NCI-H510A (cell line): ENCODE measurements at regions not wholly inside any gene's neighbourhood (a gene's known extent, or its start where the extent isn't known, plus 50 kb on each side); places are given as distances from the start of the nearest gene placed in this dataset.
A peak's percentile ranks its signal among the peaks of the same experiment; 100 is the strongest.
"Not testable (repeated sequence)": the region's sequence is repeated elsewhere in the genome, so short reads cannot be mapped to it uniquely, and the experiment has no call there.

Source experiments
- DNase-seq: peaks from one replicate; lab custom pipeline; 2025; lab: John Stamatoyannopoulos, UW

DNA sequence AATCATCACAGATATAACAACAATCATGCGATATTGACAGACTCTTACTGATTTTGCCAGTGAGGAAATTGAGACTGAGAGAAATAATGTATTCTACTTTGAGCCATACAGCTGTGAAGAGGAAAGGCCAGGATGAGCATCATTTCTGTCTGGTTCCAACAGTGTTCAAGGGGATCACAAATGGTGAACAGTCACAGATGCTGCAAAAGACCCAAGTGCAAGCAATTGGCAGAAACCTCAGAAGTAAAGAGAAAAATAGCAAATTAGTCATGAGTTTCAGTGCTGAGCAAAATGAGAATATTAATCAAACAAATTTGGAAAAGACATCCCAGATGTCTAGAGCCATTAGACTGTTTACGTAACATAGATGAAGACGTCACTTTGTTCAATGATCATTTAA is 114.1 kb downstream of the RAB38 start:
- no peak for DNase-seq

GRCh38 chr11:88059326-88059725 is 115.9 kb downstream of the RAB38 start:
- DNase-seq = no peak

- DNase-seq = no peak
Measured at GRCh38 chr11:88051396-88051795, 123.8 kb downstream of the RAB38 start.

DNA sequence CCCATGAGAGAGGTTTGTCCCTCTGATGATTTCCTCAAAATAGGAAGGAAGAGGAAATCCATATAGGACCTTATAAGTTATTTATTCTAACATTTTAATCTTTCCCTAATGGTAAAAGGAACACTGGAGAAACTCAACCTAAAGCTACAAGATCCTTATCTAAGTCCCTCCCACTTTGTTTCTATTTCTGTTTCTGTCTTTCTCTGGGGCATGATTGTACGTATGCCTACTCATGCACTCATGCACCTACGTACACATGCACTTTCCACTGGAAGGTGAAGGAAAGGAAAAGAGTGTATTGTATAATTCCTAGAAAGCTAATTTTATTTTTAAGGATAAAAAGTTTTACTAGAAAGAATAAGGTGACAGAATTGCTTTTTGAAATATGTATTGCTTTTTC is 125.0 kb downstream of the RAB38 start:
- DNase-seq = no peak

DNA sequence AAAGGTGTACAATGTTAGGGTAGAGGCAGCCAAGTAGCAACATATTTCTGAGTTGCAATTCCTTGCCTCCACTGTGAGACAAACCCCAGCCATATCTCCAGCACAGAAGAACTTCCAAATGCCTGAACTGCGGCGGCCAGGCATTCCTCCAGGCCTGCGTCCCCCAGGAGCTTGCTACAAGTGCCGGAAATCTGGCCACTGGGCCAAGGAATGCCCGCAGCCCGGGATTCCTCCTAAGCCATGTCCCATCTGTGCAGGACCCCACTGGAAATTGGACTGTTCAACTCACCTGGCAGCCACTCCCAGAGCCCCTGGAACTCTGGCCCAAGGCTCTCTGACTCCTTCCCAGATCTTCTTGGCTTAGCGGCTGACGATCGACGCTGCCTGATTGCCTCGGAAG is 130.0 kb downstream of the RAB38 start:
- DNase-seq = not testable (repeated sequence)

GRCh38 chr11:88044658-88045057 is 130.6 kb downstream of the RAB38 start:
- DNase-seq = not testable (repeated sequence)

DNA sequence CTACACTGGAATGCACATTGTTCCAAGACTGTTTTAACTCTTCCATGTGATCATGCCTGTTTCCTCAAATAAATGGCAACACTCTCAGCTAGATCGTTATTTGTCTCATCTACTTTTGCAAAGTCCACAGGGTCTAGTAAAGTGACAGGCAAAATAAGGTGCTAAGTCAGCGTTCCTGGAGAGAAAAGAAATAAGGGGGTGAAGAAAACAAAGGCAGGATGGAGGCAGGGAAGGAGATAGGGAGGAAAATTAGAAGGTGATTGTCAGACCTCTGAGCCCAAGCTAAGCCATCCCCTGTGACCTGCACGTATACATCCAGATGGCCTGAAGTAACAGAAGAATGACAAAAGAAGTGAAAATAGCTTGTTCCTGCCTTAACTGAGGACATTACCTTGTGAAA is 132.1 kb downstream of the RAB38 start:
- DNase-seq = no peak

DNA sequence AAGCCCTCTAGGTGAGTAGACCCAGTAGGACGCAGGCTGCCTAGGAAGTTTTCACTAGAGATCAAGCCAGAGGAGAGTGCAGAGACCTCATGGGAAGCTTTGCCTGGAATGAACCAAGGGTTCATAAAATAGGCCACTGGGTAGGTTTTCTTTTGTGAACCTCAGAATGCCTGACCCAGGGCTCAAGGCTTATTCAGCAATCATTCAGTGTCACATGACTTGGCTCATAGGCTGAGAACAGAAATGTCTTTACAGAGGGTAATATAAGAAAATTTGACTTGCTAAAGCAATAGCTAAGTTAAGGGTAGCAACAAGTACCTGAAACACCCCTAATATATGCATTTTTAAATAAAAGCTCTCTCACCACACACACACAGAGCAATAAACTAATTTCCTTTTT is 132.6 kb downstream of the RAB38 start:
- DNase-seq = no peak

DNA sequence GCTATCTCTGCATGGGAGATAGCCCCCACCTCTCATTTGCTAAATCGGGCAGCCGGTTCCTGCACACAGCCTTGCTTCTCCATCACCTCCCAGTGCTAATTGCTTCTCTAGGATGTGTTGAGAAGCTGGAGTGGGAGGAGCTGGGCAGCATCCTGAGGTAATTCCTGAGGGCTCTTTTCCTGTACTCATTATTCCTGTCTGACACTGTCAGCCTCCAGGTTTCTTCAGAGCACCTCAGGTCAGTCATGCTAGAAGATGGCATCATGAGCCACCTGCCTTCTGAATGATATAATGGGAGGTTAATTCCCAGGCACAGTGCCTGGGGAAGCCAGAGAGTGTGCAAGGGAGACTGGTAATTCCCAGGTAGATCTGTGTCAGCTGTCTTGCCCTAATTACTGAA is 133.0 kb downstream of the RAB38 start:
- no peak for DNase-seq

GRCh38 chr11:88041679-88042078 is 133.6 kb downstream of the RAB38 start:
- no peak for DNase-seq

GRCh38 chr11:88040148-88040496 is 135.1 kb downstream of the RAB38 start:
- DNase-seq = no peak

- DNase-seq = no peak
Measured at GRCh38 chr11:88039476-88040147, 135.6 kb downstream of the RAB38 start.

DNA sequence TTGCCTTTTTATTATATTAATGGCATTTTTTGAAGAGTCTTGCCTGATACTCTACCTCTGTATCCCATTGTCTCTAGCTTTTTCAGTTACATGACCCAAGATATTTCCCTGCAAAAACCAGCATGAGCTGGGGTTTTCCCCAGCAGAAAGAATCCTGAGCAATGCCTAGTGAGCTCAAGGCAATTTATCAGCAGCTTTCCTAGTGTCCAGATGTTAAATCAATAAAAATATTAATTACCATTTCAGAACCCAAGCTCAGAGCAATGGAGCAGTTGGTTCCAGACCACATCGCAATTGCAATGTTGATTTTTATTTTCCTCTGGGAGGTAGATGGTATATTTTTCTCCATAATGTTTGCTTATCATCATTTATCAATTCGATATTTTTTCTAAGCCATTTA is 137.2 kb downstream of the RAB38 start:
- no peak for DNase-seq

- no peak for DNase-seq
Measured at GRCh38 chr11:88036701-88037100, 138.5 kb downstream of the RAB38 start.

- DNase-seq = no peak
Measured at GRCh38 chr11:88035271-88035670, 140.0 kb downstream of the RAB38 start.

DNA sequence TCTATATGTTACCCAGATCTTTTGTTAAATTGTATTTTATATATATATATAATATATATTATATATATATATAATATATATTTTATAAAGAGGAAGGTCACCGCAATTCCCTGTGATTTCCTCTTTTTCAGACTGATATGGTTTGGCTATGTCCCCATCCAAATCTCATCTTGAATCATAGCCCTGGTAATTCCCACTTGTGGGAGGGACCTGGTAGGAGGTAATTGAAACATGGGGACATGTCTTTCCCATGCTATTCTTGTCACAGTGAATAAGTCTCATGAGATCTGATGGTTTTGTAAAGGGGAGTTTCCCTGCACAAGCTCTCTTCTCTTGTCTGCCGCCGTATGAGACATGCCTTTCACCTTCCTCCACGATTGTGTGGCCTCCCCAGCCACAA is 157.6 kb downstream of the RAB38 start:
- no peak for DNase-seq

DNA sequence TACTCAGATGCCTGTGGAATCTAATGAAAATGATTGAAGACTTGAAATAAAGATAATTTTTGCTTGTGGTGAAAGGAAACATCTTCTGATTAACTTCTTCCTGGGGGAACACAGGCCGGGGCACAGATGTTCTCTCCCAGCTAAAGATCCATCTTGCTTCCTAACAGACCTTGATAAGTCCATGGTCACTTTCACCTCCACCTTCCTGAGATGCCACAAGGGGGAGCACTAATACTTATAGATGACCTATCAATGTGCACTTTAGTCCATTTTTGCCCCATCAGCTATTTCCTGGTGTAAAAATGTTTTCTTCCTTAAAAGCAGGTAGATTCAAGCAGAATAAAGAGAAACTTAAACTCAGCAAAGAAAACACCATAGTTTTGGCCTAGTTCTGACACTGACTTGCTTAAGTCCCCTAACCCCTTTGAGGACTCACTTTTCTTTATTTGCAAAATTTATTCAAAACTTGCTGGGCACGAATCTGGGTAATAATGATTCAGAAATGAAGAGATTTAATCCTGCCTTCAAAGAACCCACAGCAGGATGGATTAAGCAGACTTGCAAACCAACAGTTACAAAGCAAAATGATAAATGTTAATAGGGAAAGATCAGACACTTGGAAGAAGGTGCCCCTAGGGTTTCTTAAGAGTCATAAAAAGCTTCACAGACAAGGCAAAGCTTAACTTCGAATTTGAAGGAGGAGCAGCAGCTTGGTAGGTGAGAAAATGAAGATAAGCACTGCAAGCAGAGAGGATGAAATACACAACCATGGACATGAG is 158.7 kb downstream of the RAB38 start:
- DNase-seq = peak; percentile 34

DNA sequence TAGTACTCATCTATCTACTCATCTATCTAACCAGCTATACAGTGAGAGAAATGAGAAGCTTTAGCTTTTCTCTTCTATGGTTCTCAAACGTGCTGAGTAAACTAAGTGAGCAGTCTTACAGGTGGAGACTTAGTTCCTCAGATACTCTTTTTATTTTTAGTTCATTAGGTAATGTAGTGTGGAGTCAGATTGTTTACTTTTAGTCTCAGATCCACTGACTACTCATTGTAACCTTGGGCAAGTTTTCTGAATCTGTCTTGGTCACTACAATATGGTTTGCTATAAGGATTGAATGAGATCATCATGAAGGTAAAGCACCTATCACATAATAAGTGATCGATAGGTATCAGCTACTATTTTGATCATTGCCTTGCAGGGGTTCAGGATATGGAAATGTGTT is 160.1 kb downstream of the RAB38 start:
- no peak for DNase-seq

GRCh38 chr11:88013508-88014065 is 161.7 kb downstream of the RAB38 start:
- no peak for DNase-seq

DNA sequence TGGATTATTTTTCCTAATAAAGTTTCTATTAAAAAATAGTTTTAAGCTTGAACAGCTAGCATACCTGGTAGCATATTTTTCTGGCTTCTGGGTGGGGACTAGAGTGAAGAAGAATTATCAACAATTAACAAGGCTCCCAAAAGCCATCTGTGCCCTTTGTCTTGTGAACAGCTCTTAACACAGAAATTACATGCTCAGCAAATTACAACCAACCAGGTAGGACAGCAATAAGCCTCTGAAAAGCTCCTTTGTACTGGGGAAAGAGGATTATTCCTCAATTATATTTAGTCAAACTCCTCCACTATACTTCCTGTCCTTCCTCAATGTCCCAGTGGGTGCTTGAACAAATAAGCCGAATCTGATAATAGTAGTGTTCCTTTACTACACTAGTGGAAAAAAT is 162.8 kb downstream of the RAB38 start:
- no peak for DNase-seq

DNA sequence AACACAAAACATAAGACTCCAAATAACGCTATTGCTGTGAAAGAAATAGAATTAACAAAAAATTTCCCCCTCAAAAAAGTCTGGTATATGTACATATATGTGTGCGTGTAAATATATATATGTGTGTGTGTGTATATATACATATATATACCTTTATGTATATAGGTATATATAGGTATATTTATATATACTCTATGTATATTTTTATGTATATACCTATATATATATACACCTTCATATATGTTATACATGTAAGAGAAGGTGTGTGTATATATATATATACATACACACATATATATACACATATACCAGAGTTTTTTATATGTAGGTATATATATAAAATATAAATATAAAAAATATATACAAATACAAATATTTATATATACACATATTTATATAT is 199.2 kb downstream of the RAB38 start:
- DNase-seq = no peak

GRCh38 chr11:87974797-87975196 is 200.4 kb downstream of the RAB38 start:
- no peak for DNase-seq

DNA sequence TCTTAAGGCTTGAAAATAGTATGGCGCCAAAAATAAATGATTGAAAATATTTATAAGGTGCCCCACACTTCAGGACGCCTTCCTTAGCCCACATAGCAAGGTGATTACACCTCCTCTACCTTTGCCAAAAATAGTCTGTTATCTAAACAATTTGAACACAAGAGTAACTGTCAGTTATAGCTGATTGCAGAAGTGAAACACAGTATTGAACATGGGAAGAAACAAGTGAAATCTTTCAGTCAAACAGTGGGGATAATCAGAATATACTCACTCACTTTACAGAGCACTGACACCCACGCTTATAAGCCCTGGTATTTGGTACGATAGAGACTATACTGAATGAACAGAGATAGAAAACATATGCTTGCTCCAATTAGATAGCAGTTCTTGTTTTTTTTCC is 203.1 kb downstream of the RAB38 start:
- no peak for DNase-seq

- DNase-seq = no peak
Measured at GRCh38 chr11:87971354-87971753, 203.9 kb downstream of the RAB38 start.
